ENCODE measurements at regions not wholly inside any gene's neighbourhood (a gene's known extent, or its start where the extent isn't known, plus 50 kb on each side); places are given as distances from the start of the nearest gene placed in this dataset.

DNA sequence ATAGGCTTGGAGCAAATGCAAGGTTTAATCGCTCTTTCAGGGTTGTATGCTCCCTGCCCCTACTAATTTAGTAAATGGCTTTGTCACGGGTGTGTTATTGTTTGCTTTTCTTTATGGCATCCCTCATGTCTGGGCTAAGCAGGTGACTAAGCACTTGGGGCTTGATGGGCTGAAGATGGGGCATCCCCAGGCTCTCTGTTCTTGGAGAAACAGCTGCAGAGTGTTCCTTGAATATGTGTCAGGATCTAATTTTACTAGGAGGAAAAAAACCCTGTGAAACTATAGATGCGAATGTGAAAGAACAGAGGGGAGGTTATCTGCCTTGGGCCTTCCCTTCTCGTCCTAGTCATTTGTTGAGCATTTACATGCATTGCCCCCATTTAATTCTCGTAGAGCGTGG, 94.7 kb upstream of the TAF1B start:
- TF ChIP-seq CTCF (IDR thresholded peaks at IDR 0.05) (no peak), EP300 (IDR thresholded peaks at IDR 0.05; ENCODE audit: low read depth) (no peak)
